Stimulated activated CD4-positive, alpha-beta T cell treated with anti-CD3 and anti-CD28 coated beads, Interleukin-1b, Interleukin-23, amount 100 ng/mL, for 1 hour (primary cell): ENCODE measurements at regions not wholly inside any gene's neighbourhood (a gene's known extent, or its start where the extent isn't known, plus 50 kb on each side); places are given as distances from the start of the nearest gene placed in this dataset.

Experiments
- DNase-seq, 2 donors: peaks; one replicate each; pipeline ENCODE4 v3.0.0-alpha.2; 2020; ENCODE audit warnings: low read depth in 2 of 2

GRCh38 chr6:12383448-12383847 lies 93.3 kb downstream of the EDN1 start:
- no peak for DNase-seq

- no peak for DNase-seq
These were observed 94.3 kb downstream of the EDN1 start for GRCh38 chr6:12384357-12384912.

GRCh38 chr6:12385316-12385715 lies 95.2 kb downstream of the EDN1 start:
- DNase-seq: no peak

- no peak for DNase-seq
These were observed 96.7 kb downstream of the EDN1 start for GRCh38 chr6:12386816-12387215.

GRCh38 chr6:12391472-12391871 lies 101.3 kb downstream of the EDN1 start:
- DNase-seq: no peak

GRCh38 chr6:12392490-12392889 lies 102.3 kb downstream of the EDN1 start:
- no peak for DNase-seq

GRCh38 chr6:12393100-12393499 lies 102.9 kb downstream of the EDN1 start:
- no peak for DNase-seq

- DNase-seq: no peak
These were observed 104.0 kb downstream of the EDN1 start for GRCh38 chr6:12394170-12394569.

GRCh38 chr6:12395898-12396297 lies 105.7 kb downstream of the EDN1 start:
- DNase-seq: no peak

GRCh38 chr6:12401200-12401599 lies 111.0 kb downstream of the EDN1 start:
- DNase-seq: no peak

GRCh38 chr6:12403201-12403826 lies 113.2 kb downstream of the EDN1 start:
- DNase-seq: no peak

GRCh38 chr6:12403947-12404647 lies 113.9 kb downstream of the EDN1 start:
- DNase-seq: no peak

- DNase-seq: no peak
These were observed 114.5 kb downstream of the EDN1 start for GRCh38 chr6:12404651-12405050.

GRCh38 chr6:12408752-12409151 lies 118.6 kb downstream of the EDN1 start:
- no peak for DNase-seq

GRCh38 chr6:12410946-12411345 lies 120.8 kb downstream of the EDN1 start:
- no peak for DNase-seq

- no peak for DNase-seq
These were observed 124.0 kb downstream of the EDN1 start for GRCh38 chr6:12414096-12414675.

- no peak for DNase-seq
These were observed 125.9 kb downstream of the EDN1 start for GRCh38 chr6:12415980-12416598.

- DNase-seq: no peak
These were observed 127.0 kb downstream of the EDN1 start for GRCh38 chr6:12417191-12417590.

- no peak for DNase-seq
These were observed 128.8 kb downstream of the EDN1 start for GRCh38 chr6:12418946-12419345.

GRCh38 chr6:12419631-12420272 lies 129.6 kb downstream of the EDN1 start:
- DNase-seq: no peak

- no peak for DNase-seq
These were observed 130.5 kb downstream of the EDN1 start for GRCh38 chr6:12420626-12421025.

GRCh38 chr6:12421596-12421995 lies 131.4 kb downstream of the EDN1 start:
- DNase-seq: no peak
